SK-N-SH (cell line): ENCODE measurements at regions not wholly inside any gene's neighbourhood (a gene's known extent, or its start where the extent isn't known, plus 50 kb on each side); places are given as distances from the start of the nearest gene placed in this dataset.

Source experiments
- CTCF ChIP-seq: fragments of 200-600 bp; sonication (generic); IDR thresholded peaks from 2 replicates; pipeline ENCODE4 v1.6.1; 2017; ENCODE audit warnings: antibody characterized with exemption, mild to moderate bottlenecking, moderate library complexity
- ELF1 ChIP-seq: IDR thresholded peaks from 2 replicates; pipeline ENCODE4 v1.4.0; 2012
- EP300 ChIP-seq, 2 experiments: IDR thresholded peaks; 2 replicates each; pipeline versions ENCODE4 v1.4.0 to v1.6.1; 2012; ENCODE audit warnings: borderline replicate concordance in 1 of 2, low read depth in 1 of 2, low read length in 1 of 2
- JUND ChIP-seq: IDR thresholded peaks from 2 replicates; pipeline ENCODE4 v1.4.0; 2012
- NFIC ChIP-seq: IDR thresholded peaks from 2 replicates; pipeline ENCODE4 v1.4.0; 2012; ENCODE audit warnings: borderline replicate concordance
- POLR2AphosphoS5 ChIP-seq: IDR thresholded peaks from 2 replicates; pipeline ENCODE4 v1.6.1; 2012; ENCODE audit warnings: low read depth, low read length
- RAD21 ChIP-seq: IDR thresholded peaks from 2 replicates; pipeline ENCODE4 v1.6.1; 2012; ENCODE audit warnings: mild to moderate bottlenecking, low read length
- RCOR1 ChIP-seq: fragments of 150-350 bp; IDR thresholded peaks from 2 replicates; pipeline ENCODE4 v1.6.1; 2017; ENCODE audit warnings: antibody characterized with exemption, low read length
- RFX5 ChIP-seq: IDR thresholded peaks from 2 replicates; pipeline ENCODE4 v1.6.1; 2012; ENCODE audit warnings: mild to moderate bottlenecking, improper control_type of control experiment, low read length
- RXRA ChIP-seq: IDR thresholded peaks from 2 replicates; pipeline ENCODE4 v1.4.0; 2012; ENCODE audit warnings: low read depth, mild to moderate bottlenecking, borderline replicate concordance
- SIN3A ChIP-seq: IDR thresholded peaks from 2 replicates; pipeline ENCODE4 v1.6.1; 2012; ENCODE audit warnings: low read depth, mild to moderate bottlenecking, low read length, moderate library complexity, borderline replicate concordance
- USF1 ChIP-seq: IDR thresholded peaks from 2 replicates; pipeline ENCODE4 v1.4.0; 2012; ENCODE audit warnings: low read depth, borderline replicate concordance
- USF2 ChIP-seq: fragments of 150-350 bp; IDR thresholded peaks from 2 replicates; pipeline ENCODE4 v1.6.1; 2017; ENCODE audit warnings: antibody characterized with exemption, low read length, low read depth, borderline replicate concordance

- no peak for TF ChIP-seq SIN3A
- no peak for TF ChIP-seq EP300 (IDR thresholded peaks at IDR 0.05; ENCODE audit: borderline replicate concordance in 1 of 2, low read depth in 1 of 2, low read length in 1 of 2)
- no peak for TF ChIP-seq CTCF
- no peak for TF ChIP-seq RAD21
- TF ChIP-seq USF2: no peak
- no peak for TF ChIP-seq NFIC
- no peak for TF ChIP-seq ELF1
- TF ChIP-seq JUND: no peak
- TF ChIP-seq POLR2AphosphoS5: no peak
- TF ChIP-seq RCOR1: no peak
- TF ChIP-seq USF1: no peak
- no peak for TF ChIP-seq RFX5
- TF ChIP-seq RXRA: no peak
Measured at GRCh38 chr21:19842601-19843000, 1155.6 kb upstream of the NCAM2 start.
